G401.6 (cell line): ENCODE measurements at regions not wholly inside any gene's neighbourhood (a gene's known extent, or its start where the extent isn't known, plus 50 kb on each side); places are given as distances from the start of the nearest gene placed in this dataset.
A peak's percentile ranks its signal among the peaks of the same experiment; 100 is the strongest.

Experiments
- FAIRE-seq: peaks from 2 replicates; lab custom pipeline; 2012; peaks lifted over from hg19 to GRCh38; lab: Jason Lieb, UNC

- FAIRE-seq, result no peak
Observed at GRCh38 chr2:54360055-54360792, 95.9 kb upstream of the SPTBN1 start.

- FAIRE-seq, result no peak
Observed at GRCh38 chr2:54364409-54364808, 91.7 kb upstream of the SPTBN1 start.

- FAIRE-seq, result no peak
Observed at GRCh38 chr2:54365661-54366060, 90.5 kb upstream of the SPTBN1 start.

GRCh38 chr2:54366487-54367280, 89.4 kb upstream of the SPTBN1 start:
- no peak for FAIRE-seq

GRCh38 chr2:54370405-54371104, 85.6 kb upstream of the SPTBN1 start:
- FAIRE-seq, result no peak

GRCh38 chr2:54371460-54372065, 84.6 kb upstream of the SPTBN1 start:
- no peak for FAIRE-seq

GRCh38 chr2:54372361-54372760, 83.8 kb upstream of the SPTBN1 start:
- no peak for FAIRE-seq

GRCh38 chr2:54373855-54374254, 82.3 kb upstream of the SPTBN1 start:
- no peak for FAIRE-seq

GRCh38 chr2:54374591-54375364, 81.3 kb upstream of the SPTBN1 start:
- FAIRE-seq, result peak; percentile 15

GRCh38 chr2:54377451-54377850, 78.7 kb upstream of the SPTBN1 start:
- FAIRE-seq, result no peak

- FAIRE-seq, result no peak
Observed at GRCh38 chr2:54377901-54378493, 78.1 kb upstream of the SPTBN1 start.

- no peak for FAIRE-seq
Observed at GRCh38 chr2:54380670-54381069, 75.5 kb upstream of the SPTBN1 start.

- no peak for FAIRE-seq
Observed at GRCh38 chr2:54381293-54381692, 74.8 kb upstream of the SPTBN1 start.

- no peak for FAIRE-seq
Observed at GRCh38 chr2:54382601-54383000, 73.5 kb upstream of the SPTBN1 start.

GRCh38 chr2:54384301-54385203, 71.6 kb upstream of the SPTBN1 start:
- FAIRE-seq, result no peak

- FAIRE-seq, result no peak
Observed at GRCh38 chr2:54385271-54385670, 70.9 kb upstream of the SPTBN1 start.

- no peak for FAIRE-seq
Observed at GRCh38 chr2:54386585-54386984, 69.5 kb upstream of the SPTBN1 start.

- no peak for FAIRE-seq
Observed at GRCh38 chr2:54387059-54387991, 68.8 kb upstream of the SPTBN1 start.

GRCh38 chr2:54388076-54388475, 68.1 kb upstream of the SPTBN1 start:
- no peak for FAIRE-seq
